Pancreas (tissue), 10 donors: ENCODE measurements at regions not wholly inside any gene's neighbourhood (a gene's known extent, or its start where the extent isn't known, plus 50 kb on each side); places are given as distances from the start of the nearest gene placed in this dataset.

Experiments
- ATAC-seq, 4 donors: fragments of 200-7000 bp; cut with Tn5 transposase; one replicate each; pipeline versions ENCODE4 v1.8.0 to v1.9.1; 2020; ENCODE audit warnings: mild to moderate bottlenecking in 4 of 4, moderate library complexity in 4 of 4
- DNase-seq, 6 donors: peaks; one replicate each; pipeline ENCODE4 v3.0.0-alpha.2; 2020
- FAIRE-seq: peaks from 2 replicates; lab custom pipeline; 2012; peaks lifted over from hg19 to GRCh38; lab: Jason Lieb, UNC
- H3K27ac ChIP-seq, 4 donors: fragments of 200-600 bp; sonication (generic); 1 replicate in 3 of 4; 2 replicates in 1 of 4; pipeline versions ENCODE4 v1.5.0 to v1.8.0; 2020
- H3K27me3 ChIP-seq, 4 donors: fragments of 200-600 bp; one replicate each; pipeline ENCODE4 v1.8.0; 2021
- H3K36me3 ChIP-seq, 3 donors: fragments of 200-600 bp; sonication (generic) in 1 of 3; one replicate each; pipeline versions ENCODE4 v1.5.0 to v1.8.0; 2020 to 2021
- H3K4me1 ChIP-seq, 3 donors: fragments of 200-600 bp; one replicate each; pipeline ENCODE4 v1.8.0; 2021
- H3K4me3 ChIP-seq, 4 donors: fragments of 200-600 bp; sonication (generic) in 2 of 4; one replicate each; pipeline versions ENCODE4 v1.5.0 to v1.8.0; 2020 to 2021
- H3K9me3 ChIP-seq, 4 donors: fragments of 200-600 bp; one replicate each; pipeline ENCODE4 v1.8.0; 2021
- CTCF ChIP-seq, 4 donors: fragments of 200-600 bp; sonication (generic) in 3 of 4; IDR thresholded peaks; one replicate each; pipeline versions ENCODE4 v1.5.0 to v1.8.0; 2021; ENCODE audit warnings: antibody characterized with exemption in 4 of 4
- WGBS, 2 donors: extraction: QIAGEN DNeasy Blood & Tissue Kit; methylation state at CpG; one replicate each; pipeline ENCODE4 v1.1.7; 2013; 5-methylcytosine and 5-hydroxymethylcytosine counted together
- intact Hi-C, 3 donors: fragments of 100-400 bp; cut with DNase I; formaldehyde crosslinking; loops; one replicate each; pipeline versions ENCODE4 v1.11.1 to v1.14.2; 2022
- donor health status: healthy with polysubstance abuse.
- donor health status: DM: no; HTN: no; CAD: no; lungs with moderate emphysema.
- donor health status: DM: no; HTN: no; CAD: no.
- donor health status: control.
- donor health status: control.
- donor health status: Bipolar disorder and iron deficiency.
- donor health status: DM: yes; HTN: yes; CAD: no.
- donor health status: DM: no; HTN: no; CAD: no.
- donor health status: DM: no; HTN: no; CAD: no.
- donor health status: DM: yes; HTN: yes; CAD: no.

DNA sequence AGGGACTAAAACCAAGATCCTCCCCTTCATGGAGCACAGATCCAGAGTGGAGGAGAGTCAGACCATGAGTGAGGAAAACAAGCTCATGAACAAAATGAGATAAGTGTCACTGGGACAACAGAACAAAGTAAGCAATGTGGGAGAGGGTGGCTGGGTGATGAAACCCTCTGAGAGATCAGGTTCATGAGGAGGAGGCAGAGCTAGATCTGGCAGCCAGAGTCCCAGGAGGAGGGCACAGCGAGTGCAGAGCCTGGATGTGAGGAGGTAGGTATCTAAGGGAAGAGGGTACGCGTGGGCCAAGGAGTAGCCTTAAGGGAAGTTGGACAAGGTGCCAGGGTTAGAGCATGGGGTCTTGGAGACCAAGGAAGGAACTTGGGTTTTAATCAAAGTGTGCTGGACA lies 1311.9 kb downstream of the UQCRFS1 start:
- H3K9me3 ChIP-seq: no peaks in the 10 kb centered on the region
- ATAC-seq: no peak
- no peak overlapping the region for H3K27ac ChIP-seq
- WGBS, 2 donors: 72 to 88% methylated on average over 3 of the region's 3 CpGs
- H3K4me3 ChIP-seq: no peak overlapping the region
- no peaks in the 10 kb centered on the region for H3K36me3 ChIP-seq
- intact Hi-C loops: no loop called here
- H3K27me3 ChIP-seq: no peaks in the 10 kb centered on the region
- no peaks in the 10 kb centered on the region for H3K4me1 ChIP-seq
- DNase-seq: no peak
- TF ChIP-seq CTCF (IDR thresholded peaks at IDR 0.05): no peak
- FAIRE-seq: no peak

- Histone ChIP-seq H3K9me3 (no peaks in the 10 kb centered on the region), H3K27me3 (no peaks in the 10 kb centered on the region), H3K36me3 (no peaks in the 10 kb centered on the region), H3K27ac (no peak overlapping the region), H3K4me1 (no peaks in the 10 kb centered on the region), H3K4me3 (no peak overlapping the region)
- FAIRE-seq: no peak
- 51 to 73% methylated on average over 1 of the region's 1 CpG for WGBS, 2 donors
- no peak for ATAC-seq
- intact Hi-C loops: no loop called here
- DNase-seq: no peak
- TF ChIP-seq CTCF (IDR thresholded peaks at IDR 0.05): no peak
Measured at GRCh38 chr19:27896091-27896490, 1316.9 kb downstream of the UQCRFS1 start.

DNA sequence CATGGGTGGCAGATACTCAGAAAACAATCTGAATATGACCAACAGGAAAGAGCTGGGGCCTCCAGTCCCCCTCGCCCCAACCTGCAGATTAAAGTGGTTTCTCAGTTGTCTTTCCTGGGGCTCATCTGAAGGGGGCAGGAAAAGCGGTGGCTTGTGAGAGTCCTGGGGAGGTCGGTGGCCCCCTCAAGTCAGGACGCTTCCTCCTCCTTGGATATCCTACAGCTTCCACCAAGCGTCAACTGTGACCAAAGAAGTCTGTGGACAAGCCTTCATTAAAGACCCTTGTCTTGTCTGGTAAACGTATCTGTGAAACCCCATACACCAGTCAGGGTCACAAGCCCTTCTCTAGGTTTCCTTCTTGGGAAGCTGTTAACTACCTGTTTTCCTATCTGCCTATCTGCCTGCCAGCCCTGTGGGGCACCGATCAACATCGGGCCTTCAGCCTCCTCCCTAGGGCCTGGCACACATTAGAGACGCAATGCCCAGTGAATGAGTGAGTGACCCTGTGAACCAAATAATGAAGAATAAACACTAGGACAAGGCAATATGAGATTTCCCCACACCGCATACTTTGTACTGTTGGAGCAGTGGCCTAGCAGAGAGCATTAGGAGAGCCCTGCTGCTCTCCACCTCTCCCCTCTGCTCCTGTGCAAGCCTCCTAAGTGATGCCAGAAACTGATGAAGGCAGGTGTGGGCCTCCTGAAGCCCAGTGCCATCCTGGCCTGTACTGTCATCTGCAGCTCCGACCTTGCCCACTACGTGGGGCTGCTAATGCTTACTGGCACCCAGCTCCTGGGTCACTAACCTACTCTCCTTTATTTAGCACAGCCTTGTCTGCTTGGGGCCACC lies 1317.8 kb downstream of the UQCRFS1 start:
- no peak for TF ChIP-seq CTCF (IDR thresholded peaks at IDR 0.05)

DNA sequence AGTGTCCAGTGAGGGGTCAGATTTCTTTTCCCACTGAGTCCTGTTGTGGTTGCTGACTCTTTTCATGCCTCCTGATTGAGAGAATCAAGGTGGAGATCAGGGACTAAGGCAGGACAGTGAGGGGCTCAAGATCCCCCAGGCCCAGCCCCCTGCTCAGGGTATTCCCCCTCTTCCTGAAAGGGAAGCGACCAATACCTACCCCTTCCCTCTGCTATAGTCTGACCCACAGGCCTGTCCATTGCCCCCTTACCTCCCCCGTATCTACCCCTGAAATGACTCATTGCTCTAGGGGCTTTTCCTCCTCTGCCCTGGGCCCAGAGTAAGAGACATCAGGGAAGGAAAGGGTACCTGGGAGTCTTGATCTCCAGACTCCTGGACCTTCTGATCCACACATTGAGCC lies 1320.5 kb downstream of the UQCRFS1 start:
- no peak overlapping the region for H3K27ac ChIP-seq
- H3K9me3 ChIP-seq: no peaks in the 10 kb centered on the region
- no peak for TF ChIP-seq CTCF (IDR thresholded peaks at IDR 0.05)
- WGBS, 2 donors: 71 to 88% methylated on average over 2 of the region's 2 CpGs
- H3K4me1 ChIP-seq: no peaks in the 10 kb centered on the region
- FAIRE-seq: no peak
- no peak for ATAC-seq
- H3K36me3 ChIP-seq: no peaks in the 10 kb centered on the region
- intact Hi-C loops: no loop called here
- no peak for DNase-seq
- no peaks in the 10 kb centered on the region for H3K27me3 ChIP-seq
- H3K4me3 ChIP-seq: no peak overlapping the region

More for the DNA sequence above, 1317.8 kb downstream of the UQCRFS1 start:
- no peak for DNase-seq
- no peaks in the 10 kb centered on the region for H3K36me3 ChIP-seq
- H3K4me1 ChIP-seq: no peaks in the 10 kb centered on the region
- FAIRE-seq: no peak
- intact Hi-C loops: no loop called here
- 50 to 70% methylated on average over 12 of the region's 12 CpGs for WGBS, 2 donors
- no peak overlapping the region for H3K27ac ChIP-seq
- ATAC-seq: no peak
- no peaks in the 10 kb centered on the region for H3K27me3 ChIP-seq
- H3K9me3 ChIP-seq: no peaks in the 10 kb centered on the region
- no peak overlapping the region for H3K4me3 ChIP-seq

- 30 to 39% methylated on average over 4 of the region's 4 CpGs for WGBS, 2 donors
- TF ChIP-seq CTCF (IDR thresholded peaks at IDR 0.05): no peak
- DNase-seq (no peak), ATAC-seq (no peak), FAIRE-seq (no peak)
- Histone ChIP-seq H3K9me3 (no peaks in the 10 kb centered on the region), H3K36me3 (no peaks in the 10 kb centered on the region), H3K4me1 (no peaks in the 10 kb centered on the region), H3K27me3 (no peaks in the 10 kb centered on the region), H3K4me3 (no peak overlapping the region), H3K27ac (no peak overlapping the region)
- intact Hi-C loops: no loop called here
Measured at GRCh38 chr19:27891411-27891810, 1321.5 kb downstream of the UQCRFS1 start.
